Smooth muscle cell (in vitro differentiated cells): ENCODE measurements at regions not wholly inside any gene's neighbourhood (a gene's known extent, or its start where the extent isn't known, plus 50 kb on each side); places are given as distances from the start of the nearest gene placed in this dataset.
"Not testable (repeated sequence)": the region's sequence is repeated elsewhere in the genome, so short reads cannot be mapped to it uniquely, and the experiment has no call there.

Experiments
- DNase-seq: peaks from one replicate; lab custom pipeline; 2025; ENCODE audit not compliant: unreplicated experiment; lab: John Stamatoyannopoulos, UW
- H2AFZ ChIP-seq: fragments of 200-600 bp; sonication (generic); 2 replicates; pipeline ENCODE4 v1.6.0; 2016; ENCODE audit warnings: antibody characterized with exemption, low read depth, mild to moderate bottlenecking
- H3F3A ChIP-seq: fragments of 200-600 bp; sonication (generic); 2 replicates; pipeline ENCODE4 v1.6.0; 2017; ENCODE audit warnings: antibody characterized with exemption, low read depth
- H3K27ac ChIP-seq: fragments of 200-600 bp; sonication (generic); 2 replicates; pipeline ENCODE4 v1.5.1; 2016; ENCODE audit warnings: low read depth, mild to moderate bottlenecking
- H3K27me3 ChIP-seq: fragments of 200-600 bp; sonication (generic); 2 replicates; pipeline ENCODE4 v1.6.1; 2016; ENCODE audit warnings: low read depth, mild to moderate bottlenecking
- H3K36me3 ChIP-seq: fragments of 200-600 bp; sonication (generic); 2 replicates; pipeline ENCODE4 v1.5.1; 2016; ENCODE audit warnings: low read depth
- H3K4me1 ChIP-seq: fragments of 200-600 bp; sonication (generic); 2 replicates; pipeline ENCODE4 v1.5.1; 2016; ENCODE audit warnings: low read depth
- H3K4me2 ChIP-seq: fragments of 200-600 bp; sonication (generic); 2 replicates; pipeline ENCODE4 v1.6.0; 2016; ENCODE audit warnings: mild to moderate bottlenecking
- H3K4me3 ChIP-seq: fragments of 200-600 bp; sonication (generic); 2 replicates; pipeline ENCODE4 v1.5.1; 2016; ENCODE audit warnings: mild to moderate bottlenecking
- H3K79me2 ChIP-seq: fragments of 200-600 bp; sonication (generic); 2 replicates; pipeline ENCODE4 v1.6.0; 2016; ENCODE audit warnings: low read depth, mild to moderate bottlenecking
- H3K9ac ChIP-seq: fragments of 200-600 bp; sonication (generic); 2 replicates; pipeline ENCODE4 v1.6.0; 2016; ENCODE audit warnings: low read depth
- H3K9me3 ChIP-seq: fragments of 200-600 bp; sonication (generic); replicated peaks from 2 replicates; pipeline ENCODE4 v1.5.1; 2016; ENCODE audit warnings: low read depth
- H4K20me1 ChIP-seq: fragments of 200-600 bp; sonication (generic); 2 replicates; pipeline ENCODE4 v1.6.0; 2016; ENCODE audit warnings: low read depth
- WGBS: methylation state at CpG from one replicate; pipeline ENCODE4 v1.1.7; 2016; ENCODE audit warnings: low lambda C conversion rate; 5-methylcytosine and 5-hydroxymethylcytosine counted together
- TF ChIP-seq, protein P1 (sequence below): fragments of 200-600 bp; sonication (generic); IDR thresholded peaks from 2 replicates; pipeline ENCODE4 v1.5.1; 2017; ENCODE audit warnings: borderline replicate concordance, mild to moderate bottlenecking, antibody characterized with exemption; ENCODE audit not compliant: insufficient read depth, poor library complexity, severe bottlenecking

DNA sequence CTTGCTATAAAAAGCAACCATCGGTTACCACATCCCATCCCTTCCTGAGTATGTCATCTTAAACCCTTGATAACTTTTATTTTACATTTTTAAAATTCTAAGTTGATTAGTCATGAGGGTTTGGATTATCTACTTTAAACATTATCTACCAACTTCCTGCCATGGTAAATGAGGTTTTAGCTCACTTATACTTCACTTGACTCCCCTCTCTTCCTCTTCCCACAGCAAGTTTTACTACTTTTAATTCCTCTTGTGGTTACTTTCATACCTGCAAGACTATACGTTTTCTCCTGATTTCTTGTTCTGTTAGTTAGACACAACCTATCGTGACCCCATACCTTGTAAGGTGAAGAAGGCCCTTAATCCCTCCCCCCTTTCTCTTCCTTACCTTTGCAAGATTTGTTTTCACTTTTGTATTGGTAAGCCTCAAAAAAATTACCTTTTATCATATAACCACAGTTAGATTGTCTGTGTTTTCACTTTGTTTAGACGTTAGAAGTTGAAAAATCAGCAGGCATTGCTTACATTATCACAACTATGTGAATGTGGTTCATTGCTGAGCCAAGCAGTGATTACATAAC is 60.1 kb upstream of the OGFRL1 start:
- Histone ChIP-seq H3K36me3 (no peaks in the 10 kb centered on the region), H3K4me2 (peak overlapping the region; percentile 73), H3F3A (no peaks in the 10 kb centered on the region), H2AFZ (no peak overlapping the region), H3K9me3 (no peaks in the 10 kb centered on the region), H3K27ac (peak overlapping the region; percentile 46), H3K79me2 (no peaks in the 10 kb centered on the region), H3K9ac (no peak overlapping the region), H3K4me3 (no peak overlapping the region), H3K27me3 (no peaks in the 10 kb centered on the region), H3K4me1 (no peaks in the 10 kb centered on the region), H4K20me1 (no peaks in the 10 kb centered on the region)
- WGBS, result 30% methylated on average over 4 of the region's 4 CpGs
- no peak for DNase-seq
- TF ChIP-seq, protein P1, sequence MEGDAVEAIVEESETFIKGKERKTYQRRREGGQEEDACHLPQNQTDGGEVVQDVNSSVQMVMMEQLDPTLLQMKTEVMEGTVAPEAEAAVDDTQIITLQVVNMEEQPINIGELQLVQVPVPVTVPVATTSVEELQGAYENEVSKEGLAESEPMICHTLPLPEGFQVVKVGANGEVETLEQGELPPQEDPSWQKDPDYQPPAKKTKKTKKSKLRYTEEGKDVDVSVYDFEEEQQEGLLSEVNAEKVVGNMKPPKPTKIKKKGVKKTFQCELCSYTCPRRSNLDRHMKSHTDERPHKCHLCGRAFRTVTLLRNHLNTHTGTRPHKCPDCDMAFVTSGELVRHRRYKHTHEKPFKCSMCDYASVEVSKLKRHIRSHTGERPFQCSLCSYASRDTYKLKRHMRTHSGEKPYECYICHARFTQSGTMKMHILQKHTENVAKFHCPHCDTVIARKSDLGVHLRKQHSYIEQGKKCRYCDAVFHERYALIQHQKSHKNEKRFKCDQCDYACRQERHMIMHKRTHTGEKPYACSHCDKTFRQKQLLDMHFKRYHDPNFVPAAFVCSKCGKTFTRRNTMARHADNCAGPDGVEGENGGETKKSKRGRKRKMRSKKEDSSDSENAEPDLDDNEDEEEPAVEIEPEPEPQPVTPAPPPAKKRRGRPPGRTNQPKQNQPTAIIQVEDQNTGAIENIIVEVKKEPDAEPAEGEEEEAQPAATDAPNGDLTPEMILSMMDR, result no peak

DNA sequence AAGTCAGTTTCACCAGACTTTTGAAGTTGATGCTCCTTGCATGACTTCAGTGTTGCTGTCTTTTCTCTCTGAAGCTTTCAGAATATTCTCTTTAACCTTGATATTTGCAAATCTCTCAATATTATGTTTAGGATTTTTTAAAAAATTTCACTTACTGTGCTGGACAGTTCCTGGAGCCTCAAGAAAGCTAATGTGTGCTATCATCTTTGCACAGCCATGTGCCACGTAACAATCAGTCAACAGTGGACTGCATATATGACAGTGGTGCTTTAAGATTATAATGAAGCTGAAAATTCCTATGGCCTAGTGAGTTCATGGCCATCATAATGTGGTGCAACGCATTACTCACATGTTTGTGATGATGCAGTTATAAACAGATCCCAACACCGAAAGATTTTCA is 59.1 kb upstream of the OGFRL1 start:
- Histone ChIP-seq H3K9me3 (no peaks in the 10 kb centered on the region), H3K36me3 (no peaks in the 10 kb centered on the region), H3K79me2 (no peaks in the 10 kb centered on the region), H2AFZ (no peak overlapping the region), H3F3A (no peaks in the 10 kb centered on the region), H3K27ac (no peak overlapping the region), H3K27me3 (no peaks in the 10 kb centered on the region), H3K9ac (no peak overlapping the region), H4K20me1 (no peaks in the 10 kb centered on the region), H3K4me2 (peak overlapping the region; percentile 41), H3K4me3 (no peak overlapping the region), H3K4me1 (no peaks in the 10 kb centered on the region)
- TF ChIP-seq, protein P1, result no peak
- 92% methylated on average over 3 of the region's 3 CpGs for WGBS
- no peak for DNase-seq

DNA sequence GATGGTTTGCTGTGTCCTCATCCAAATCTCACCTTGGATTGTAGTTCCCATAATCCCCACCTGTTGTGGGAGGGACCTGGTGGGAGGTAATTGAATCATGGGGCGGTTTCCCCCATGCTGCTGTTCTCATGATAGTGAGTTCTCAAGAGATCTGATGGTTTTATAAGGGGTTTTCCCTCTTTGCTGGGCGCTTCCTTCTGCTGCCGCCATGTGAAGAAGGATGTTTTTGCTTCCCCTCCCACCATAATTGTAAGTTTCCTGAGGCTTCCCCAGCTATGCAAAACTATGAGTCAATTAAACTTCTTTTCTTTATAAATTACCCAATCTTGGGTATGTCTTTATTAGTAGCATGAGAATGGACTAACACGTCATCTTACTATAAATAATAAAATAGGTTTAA is 55.7 kb upstream of the OGFRL1 start:
- H3K4me2 ChIP-seq, H2AFZ ChIP-seq: not testable (repeated sequence)
- 92% methylated on average over 4 of the region's 4 CpGs for WGBS

DNA sequence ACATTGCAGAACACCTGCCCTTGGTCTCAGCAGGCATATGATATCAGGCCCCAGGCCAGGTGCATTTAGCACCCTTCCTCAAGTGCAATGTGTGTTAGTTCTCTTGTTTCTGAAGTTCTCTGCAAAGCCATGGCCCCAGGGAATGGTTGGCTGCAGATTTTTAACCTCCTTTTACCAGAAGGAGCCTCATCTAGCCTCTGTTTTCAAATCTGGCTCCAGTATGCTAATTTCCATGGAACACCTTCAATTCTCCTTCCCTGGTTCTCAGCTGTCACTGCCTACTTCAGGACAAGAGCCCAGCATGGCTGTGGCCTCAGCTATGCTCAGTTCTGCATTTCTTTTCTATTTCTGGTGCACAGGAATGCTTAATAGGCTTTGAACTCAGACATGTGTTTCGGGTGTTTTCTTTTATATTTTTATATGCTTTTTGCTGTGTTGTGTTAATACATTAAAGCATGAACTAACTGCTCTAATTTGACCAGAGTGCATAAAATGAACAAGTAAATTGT is 51.6 kb upstream of the OGFRL1 start:
- Histone ChIP-seq H3K27me3 (no peaks in the 10 kb centered on the region), H2AFZ (no peak overlapping the region), H3K9me3 (no peaks in the 10 kb centered on the region), H4K20me1 (no peaks in the 10 kb centered on the region), H3K36me3 (no peaks in the 10 kb centered on the region), H3K4me3 (no peak overlapping the region), H3K79me2 (no peaks in the 10 kb centered on the region), H3K27ac (no peak overlapping the region), H3K4me1 (no peaks in the 10 kb centered on the region), H3K4me2 (no peak overlapping the region), H3F3A (no peaks in the 10 kb centered on the region), H3K9ac (no peak overlapping the region)
- WGBS, result 87% methylated on average over 1 of the region's 1 CpG
- no peak for DNase-seq
- TF ChIP-seq, protein P1, result no peak

More for the DNA sequence above, 55.7 kb upstream of the OGFRL1 start:
- H3K79me2 ChIP-seq, H3K9me3 ChIP-seq, H4K20me1 ChIP-seq, H3K4me1 ChIP-seq, H3K27ac ChIP-seq, H3K9ac ChIP-seq, H3K36me3 ChIP-seq, H3K27me3 ChIP-seq, H3F3A ChIP-seq, H3K4me3 ChIP-seq, DNase-seq: not testable (repeated sequence)
